ENCODE measurements at regions not wholly inside any gene's neighbourhood (a gene's known extent, or its start where the extent isn't known, plus 50 kb on each side); places are given as distances from the start of the nearest gene placed in this dataset.

DNA sequence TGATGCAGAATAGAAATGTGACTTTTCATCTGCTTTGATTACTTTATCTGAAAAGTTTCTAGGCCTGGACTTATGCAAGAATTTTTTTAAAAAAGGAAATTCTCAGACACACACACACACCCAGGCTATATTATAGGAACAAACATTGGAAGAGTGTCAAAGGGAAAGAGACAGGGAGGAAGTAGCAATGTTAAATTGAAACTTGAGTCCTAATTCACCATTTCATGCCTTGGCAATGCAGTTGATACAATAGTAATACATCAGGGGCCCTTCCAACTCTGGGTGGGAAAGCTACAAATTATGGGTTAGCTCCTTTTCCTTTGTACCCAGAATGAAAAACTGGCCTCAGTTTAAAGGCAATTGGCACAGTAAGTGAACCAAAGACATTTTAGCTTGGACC, 258.0 kb upstream of the LYZL1 start:
- no peak for DNase-seq (ENCODE audit: low spot score)
- intact Hi-C loops (cut with DNase I): no loop called here

- intact Hi-C loops (cut with DNase I): no loop called here
- no peak for DNase-seq (ENCODE audit: low spot score)
Observed at GRCh38 chr10:29032169-29032568, 256.7 kb upstream of the LYZL1 start.

DNA sequence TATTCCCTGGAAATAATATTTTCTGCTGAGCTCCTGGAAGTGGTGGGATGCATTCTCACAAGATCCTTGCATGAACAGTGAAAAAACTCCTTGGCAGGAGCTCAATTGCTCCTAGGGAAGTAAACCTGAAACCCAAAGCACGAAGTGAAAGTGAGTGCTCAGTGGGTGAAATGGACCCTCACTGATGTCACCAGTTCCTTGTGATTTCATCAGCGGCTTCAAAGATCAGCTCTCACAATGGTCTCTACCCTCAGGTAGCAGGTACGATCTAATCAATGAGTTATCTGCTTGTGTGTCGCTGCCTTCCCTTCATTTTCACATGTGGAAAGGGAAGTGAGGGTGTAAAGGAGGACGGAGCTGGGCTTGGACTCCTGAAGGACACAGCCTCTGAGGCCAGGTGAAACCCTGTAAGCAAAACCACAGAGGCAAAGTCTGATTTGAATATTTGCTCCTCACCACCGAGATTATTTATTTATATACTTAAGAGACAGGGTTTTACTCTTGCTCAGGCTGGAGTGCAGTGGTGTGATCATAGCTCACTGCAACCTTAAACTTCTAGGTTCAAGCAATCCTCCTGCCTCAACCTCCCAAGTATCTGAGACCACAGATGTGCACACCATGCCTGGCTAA, 255.4 kb upstream of the LYZL1 start:
- intact Hi-C loops (cut with DNase I): no loop called here
- DNase-seq (ENCODE audit: low spot score): no peak

DNA sequence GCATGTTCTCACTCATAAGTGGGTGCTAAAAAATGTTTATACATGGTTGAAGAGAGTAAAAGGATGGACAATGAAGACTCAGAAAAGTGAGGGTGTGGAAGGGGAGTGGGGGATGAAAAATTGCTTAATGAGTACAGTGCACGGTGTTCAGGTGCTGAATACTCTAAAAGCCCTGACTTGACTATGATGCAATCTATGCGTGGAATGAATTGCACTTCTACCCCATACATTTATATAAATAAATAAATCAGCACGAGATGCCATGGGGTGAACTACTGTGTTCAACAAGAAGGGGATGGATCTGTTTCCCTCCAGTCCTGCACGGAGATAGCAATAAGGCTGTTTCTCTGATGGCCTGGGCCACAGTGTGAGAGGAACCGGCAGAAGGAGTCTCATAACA, 254.3 kb upstream of the LYZL1 start:
- intact Hi-C loops (cut with DNase I): no loop called here
- no peak for DNase-seq (ENCODE audit: low spot score)

GRCh38 chr10:29035721-29036120, 253.1 kb upstream of the LYZL1 start:
- intact Hi-C loops (cut with DNase I): no loop called here
- no peak for DNase-seq (ENCODE audit: low spot score)

GRCh38 chr10:29037348-29038113, 251.3 kb upstream of the LYZL1 start:
- DNase-seq (ENCODE audit: low spot score): no peak
- intact Hi-C loops (cut with DNase I): no loop called here

- intact Hi-C loops (cut with DNase I): no loop called here
- DNase-seq (ENCODE audit: low spot score): no peak
Observed at GRCh38 chr10:29039091-29039490, 249.8 kb upstream of the LYZL1 start.

GRCh38 chr10:29039677-29040189, 249.1 kb upstream of the LYZL1 start:
- no peak for DNase-seq (ENCODE audit: low spot score)
- intact Hi-C loops (cut with DNase I): no loop called here

- intact Hi-C loops (cut with DNase I): no loop called here
- DNase-seq (ENCODE audit: low spot score): no peak
Observed at GRCh38 chr10:29041616-29042015, 247.3 kb upstream of the LYZL1 start.

- DNase-seq (ENCODE audit: low spot score): no peak
- intact Hi-C loops (cut with DNase I): no loop called here
Observed at GRCh38 chr10:29048506-29048905, 240.4 kb upstream of the LYZL1 start.

- DNase-seq (ENCODE audit: low spot score): no peak
Observed at GRCh38 chr10:29050081-29050480, 238.8 kb upstream of the LYZL1 start.

GRCh38 chr10:29055101-29055500, 233.8 kb upstream of the LYZL1 start:
- intact Hi-C loops (cut with DNase I): loop anchor here (5.0 kb wide), 1 partner anchor 378 kb away; the partner anchor contains the start of gene BAMBI

More at GRCh38 chr10:29050081-29050480, 238.8 kb upstream of the LYZL1 start:
- intact Hi-C loops (cut with DNase I): no loop called here

DNA sequence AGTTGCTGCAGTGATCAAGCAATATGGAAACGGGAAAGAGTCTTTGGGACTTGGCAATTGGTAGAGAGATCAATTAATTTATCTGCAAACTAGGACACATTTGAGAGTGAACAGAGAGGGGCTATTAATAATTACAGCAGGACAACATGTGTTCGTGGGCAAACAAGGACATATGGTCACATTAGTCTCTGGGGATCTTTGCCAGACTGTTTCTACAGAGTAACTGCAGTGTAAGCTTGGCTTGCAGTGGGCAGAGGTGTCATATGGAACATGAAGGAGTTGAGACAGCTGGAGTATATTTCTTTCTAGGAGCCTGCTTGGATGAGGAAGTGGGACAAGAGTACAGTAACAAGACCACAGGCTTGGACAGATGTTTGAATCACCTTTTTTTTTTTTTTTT, 232.1 kb upstream of the LYZL1 start:
- intact Hi-C loops (cut with DNase I): loop anchor here (5.0 kb wide), 1 partner anchor 379 kb away; the partner anchor contains the start of gene BAMBI
- DNase-seq (ENCODE audit: low spot score): no peak

More at GRCh38 chr10:29055101-29055500, 233.8 kb upstream of the LYZL1 start:
- no peak for DNase-seq (ENCODE audit: low spot score)

DNA sequence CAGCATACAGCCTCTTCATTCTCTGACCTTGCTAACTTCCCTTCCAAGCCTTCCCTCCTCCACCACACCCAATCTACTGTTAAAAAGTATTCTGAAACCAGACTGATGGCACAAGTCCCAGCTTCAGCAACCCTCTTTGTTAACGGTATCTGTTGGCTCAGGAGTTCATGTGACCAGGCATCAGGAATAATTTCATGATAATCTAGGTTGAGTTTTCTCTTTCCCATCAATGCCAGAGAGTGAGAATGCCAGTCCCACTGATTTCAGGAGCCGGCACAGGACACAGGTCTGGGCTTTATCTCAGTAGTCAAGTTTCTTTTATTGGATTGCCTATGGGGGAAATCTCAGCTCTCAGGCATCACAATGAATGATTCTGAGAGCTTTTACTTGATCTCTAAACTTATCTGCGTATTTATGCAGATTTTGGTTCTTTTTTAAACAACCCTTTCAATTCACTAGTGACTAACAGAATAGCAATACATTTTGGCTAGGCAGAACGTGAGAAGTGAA, 231.0 kb upstream of the LYZL1 start:
- no peak for DNase-seq (ENCODE audit: low spot score)

DNA sequence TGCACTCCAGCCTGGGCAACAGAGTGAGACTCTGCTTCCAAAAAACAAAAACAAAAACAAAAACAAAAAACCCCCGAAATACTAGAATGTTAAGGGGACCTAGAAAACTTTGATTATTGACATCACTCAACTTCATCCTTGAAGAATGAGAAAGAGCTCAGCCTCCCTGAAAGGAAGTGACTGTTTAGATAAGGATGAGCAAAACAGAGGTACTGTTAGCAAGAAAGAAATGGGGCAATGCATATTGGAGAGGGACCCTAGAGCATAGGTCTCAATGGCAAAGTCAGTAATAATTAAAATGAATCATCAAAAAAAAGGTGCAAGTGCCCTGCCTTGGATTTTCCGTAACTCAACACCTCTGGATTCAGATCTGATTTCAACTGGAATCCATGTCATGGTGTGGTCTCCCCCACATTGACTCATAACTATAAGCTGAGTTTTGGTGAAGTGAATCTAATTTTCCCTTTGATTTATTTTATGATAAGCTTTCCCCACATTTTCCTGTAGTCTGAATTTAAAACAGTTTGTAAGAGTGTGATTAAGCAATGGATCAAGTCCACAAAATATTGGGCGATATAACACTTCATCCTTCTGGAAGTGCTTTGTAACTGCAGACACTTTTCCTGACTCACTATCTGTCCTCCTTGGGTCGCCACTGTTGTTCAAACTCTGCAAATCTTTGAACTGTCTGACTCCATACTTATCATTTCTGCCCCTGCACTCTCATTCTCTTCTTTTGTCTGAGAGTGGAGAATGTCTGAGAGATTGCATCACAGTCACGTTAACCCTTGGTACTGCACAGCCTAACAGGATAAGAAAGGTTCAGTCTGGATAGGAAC, 224.8 kb upstream of the LYZL1 start:
- intact Hi-C loops (cut with DNase I): no loop called here
- DNase-seq (ENCODE audit: low spot score): no peak

More for the DNA sequence above, 231.0 kb upstream of the LYZL1 start:
- intact Hi-C loops (cut with DNase I): loop anchor here (5.0 kb wide), 1 partner anchor 381 kb away; the partner anchor contains the start of gene BAMBI

DNA sequence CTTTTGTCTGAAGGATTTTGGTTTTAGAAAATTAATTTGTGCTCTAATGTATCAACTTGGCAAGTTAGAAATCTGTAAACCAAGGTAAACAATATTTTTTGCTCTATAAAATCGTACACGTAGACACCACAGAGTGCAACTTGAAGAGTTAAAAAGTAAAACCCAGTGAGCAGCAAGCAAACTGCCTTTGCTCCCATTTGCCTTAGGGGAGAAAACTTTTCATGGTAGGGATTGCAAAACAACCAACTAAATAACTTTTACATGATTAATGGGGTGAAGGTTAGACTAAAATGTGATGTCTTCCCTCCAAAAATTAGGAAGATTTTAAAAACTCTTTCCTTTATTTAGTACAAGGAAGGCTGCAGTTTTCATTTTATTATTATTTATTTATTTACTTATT, 224.2 kb upstream of the LYZL1 start:
- DNase-seq (ENCODE audit: low spot score): no peak
- intact Hi-C loops (cut with DNase I): no loop called here

GRCh38 chr10:29067161-29067560, 221.7 kb upstream of the LYZL1 start:
- DNase-seq (ENCODE audit: low spot score): no peak
- intact Hi-C loops (cut with DNase I): no loop called here

GRCh38 chr10:29067628-29068027, 221.2 kb upstream of the LYZL1 start:
- DNase-seq (ENCODE audit: low spot score): no peak
- intact Hi-C loops (cut with DNase I): no loop called here

DNA sequence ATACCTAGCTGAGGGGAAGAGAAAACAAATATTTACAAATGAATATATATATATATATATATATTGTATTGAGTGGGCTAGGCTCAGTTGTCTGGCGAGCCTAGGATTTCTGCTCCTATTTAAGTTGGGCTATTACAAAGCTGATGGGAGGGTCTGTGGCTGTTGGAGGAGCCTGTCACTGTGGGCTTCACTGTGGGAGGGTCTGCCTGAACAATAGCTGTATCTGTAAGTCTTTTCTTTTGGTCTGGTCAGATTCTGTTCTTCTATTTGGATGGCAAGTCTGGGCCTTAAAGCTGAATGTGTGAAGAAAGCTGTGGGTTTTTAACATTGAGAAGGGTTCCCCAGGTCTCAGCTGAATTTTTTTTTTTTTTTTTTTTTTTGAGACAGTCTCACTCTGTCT, 220.6 kb upstream of the LYZL1 start:
- no peak for DNase-seq (ENCODE audit: low spot score)
- intact Hi-C loops (cut with DNase I): no loop called here

- intact Hi-C loops (cut with DNase I): no loop called here
- DNase-seq (ENCODE audit: low spot score): no peak
Observed at GRCh38 chr10:29068966-29069365, 219.9 kb upstream of the LYZL1 start.
